Neural progenitor cell (in vitro differentiated cells): ENCODE measurements at regions not wholly inside any gene's neighbourhood (a gene's known extent, or its start where the extent isn't known, plus 50 kb on each side); places are given as distances from the start of the nearest gene placed in this dataset.
"Not testable (repeated sequence)": the region's sequence is repeated elsewhere in the genome, so short reads cannot be mapped to it uniquely, and the experiment has no call there.

ENCODE experiments used
- DNase-seq: peaks from one replicate; pipeline ENCODE4 v3.0.0-alpha.2; 2016; ENCODE audit warnings: low spot score
- H2AFZ ChIP-seq: fragments of 200-600 bp; sonication (generic); replicated peaks from 2 replicates; pipeline ENCODE4 v1.6.1; 2016; ENCODE audit warnings: antibody characterized with exemption
- H3F3A ChIP-seq: fragments of 200-600 bp; sonication (generic); 2 replicates; pipeline ENCODE4 v1.6.1; 2016; ENCODE audit warnings: antibody characterized with exemption, low read depth
- H3K27ac ChIP-seq: fragments of 200-600 bp; sonication (generic); 2 replicates; pipeline ENCODE4 v1.5.1; 2016; ENCODE audit warnings: mild to moderate bottlenecking
- H3K27me3 ChIP-seq: fragments of 200-600 bp; sonication (generic); 2 replicates; pipeline ENCODE4 v1.6.1; 2016; ENCODE audit warnings: mild to moderate bottlenecking, moderate library complexity
- H3K36me3 ChIP-seq: fragments of 200-600 bp; sonication (generic); 2 replicates; pipeline ENCODE4 v1.5.1; 2016
- H3K4me1 ChIP-seq: fragments of 200-600 bp; sonication (generic); 2 replicates; pipeline ENCODE4 v1.6.1; 2016; ENCODE audit warnings: mixed run types
- H3K4me2 ChIP-seq: fragments of 200-600 bp; sonication (generic); 2 replicates; pipeline ENCODE4 v1.6.1; 2016
- H3K4me3 ChIP-seq: fragments of 200-600 bp; sonication (generic); 2 replicates; pipeline ENCODE4 v1.5.1; 2016
- H3K79me2 ChIP-seq: fragments of 200-600 bp; sonication (generic); 2 replicates; pipeline ENCODE4 v1.6.1; 2016; ENCODE audit warnings: low read depth
- H3K9ac ChIP-seq: fragments of 200-600 bp; sonication (generic); 2 replicates; pipeline ENCODE4 v1.6.1; 2016
- H3K9me3 ChIP-seq: fragments of 200-600 bp; sonication (generic); 2 replicates; pipeline ENCODE4 v1.5.1; 2016; ENCODE audit warnings: low read depth
- H4K20me1 ChIP-seq: fragments of 200-600 bp; sonication (generic); 2 replicates; pipeline ENCODE4 v1.6.1; 2016; ENCODE audit warnings: low read depth
- H3K27ac Mint-ChIP-seq: 3 replicates; pipeline ENCODE4 v1.8.0; 2021; ENCODE audit warnings: mixed read lengths
- H3K27me3 Mint-ChIP-seq: 2 replicates; pipeline ENCODE4 v1.8.0; 2022; ENCODE audit warnings: low read depth, mild to moderate bottlenecking, inconsistent platforms, moderate library complexity, mixed read lengths; ENCODE audit not compliant: insufficient read depth
- H3K36me3 Mint-ChIP-seq: 3 replicates; pipeline ENCODE4 v1.8.0; 2021; ENCODE audit warnings: mixed read lengths
- H3K4me1 Mint-ChIP-seq: 3 replicates; pipeline ENCODE4 v1.8.0; 2021; ENCODE audit warnings: mixed read lengths
- H3K4me3 Mint-ChIP-seq: 3 replicates; pipeline ENCODE4 v1.8.0; 2021; ENCODE audit warnings: mild to moderate bottlenecking, moderate library complexity, mixed read lengths
- H3K9me3 Mint-ChIP-seq: 3 replicates; pipeline ENCODE4 v1.8.0; 2020; ENCODE audit warnings: mixed read lengths
- CTCF ChIP-seq: fragments of 200-600 bp; sonication (generic); IDR thresholded peaks from 2 replicates; pipeline ENCODE4 v1.5.1; 2017; ENCODE audit warnings: antibody characterized with exemption, mild to moderate bottlenecking
- EZH2 ChIP-seq: fragments of 200-600 bp; sonication (generic); IDR thresholded peaks from 2 replicates; pipeline ENCODE4 v1.6.1; 2017; ENCODE audit warnings: antibody characterized with exemption, mild to moderate bottlenecking, moderate library complexity
- EZH2phosphoT487 ChIP-seq: fragments of 200-600 bp; sonication (generic); IDR thresholded peaks from 2 replicates; pipeline ENCODE4 v1.6.1; 2017; ENCODE audit warnings: antibody characterized with exemption

DNA sequence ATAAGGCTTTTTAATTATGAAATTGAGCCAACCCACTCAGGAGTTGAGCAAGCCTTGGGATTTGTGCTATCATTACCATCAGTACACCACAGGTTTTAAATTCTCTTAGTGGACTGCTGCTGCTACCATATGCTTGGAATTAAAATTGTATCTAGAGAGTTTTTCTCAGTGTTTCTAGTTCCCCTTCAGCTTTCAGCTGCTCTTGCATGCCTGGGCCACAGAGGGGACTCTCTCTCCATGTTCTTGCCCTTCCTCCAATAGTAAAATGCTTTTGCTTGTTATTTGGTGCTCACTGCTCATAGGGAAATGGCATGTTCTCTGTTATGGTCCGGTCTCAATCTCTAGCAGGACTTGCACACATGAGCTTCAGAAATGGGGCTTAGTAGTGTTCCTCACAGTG is 101.9 kb downstream of the IGSF1 start:
- Histone ChIP-seq H4K20me1 (no peaks in the 10 kb centered on the region), H3K9me3 (peaks cover 14% of the 10 kb centered on the region), H3K27ac (no peak overlapping the region), H3K36me3 (no peaks in the 10 kb centered on the region), H3K27me3 (no peaks in the 10 kb centered on the region), H3F3A (no peaks in the 10 kb centered on the region), H3K79me2 (no peaks in the 10 kb centered on the region), H3K4me3 (no peak overlapping the region), H3K4me2 (no peak overlapping the region), H2AFZ (no peak overlapping the region), H3K9ac (no peak overlapping the region), H3K4me1 (no peaks in the 10 kb centered on the region)
- H3K4me3 Mint-ChIP-seq = no peak overlapping the region
- no peaks in the 10 kb centered on the region for H3K36me3 Mint-ChIP-seq
- H3K9me3 Mint-ChIP-seq = no peaks in the 10 kb centered on the region
- DNase-seq = peak; percentile 2
- H3K27ac Mint-ChIP-seq = no peak overlapping the region
- no peaks in the 10 kb centered on the region for H3K27me3 Mint-ChIP-seq
- peak; percentile 21 for TF ChIP-seq CTCF
- no peak for TF ChIP-seq EZH2
- no peak for TF ChIP-seq EZH2phosphoT487
- no peaks in the 10 kb centered on the region for H3K4me1 Mint-ChIP-seq

DNA sequence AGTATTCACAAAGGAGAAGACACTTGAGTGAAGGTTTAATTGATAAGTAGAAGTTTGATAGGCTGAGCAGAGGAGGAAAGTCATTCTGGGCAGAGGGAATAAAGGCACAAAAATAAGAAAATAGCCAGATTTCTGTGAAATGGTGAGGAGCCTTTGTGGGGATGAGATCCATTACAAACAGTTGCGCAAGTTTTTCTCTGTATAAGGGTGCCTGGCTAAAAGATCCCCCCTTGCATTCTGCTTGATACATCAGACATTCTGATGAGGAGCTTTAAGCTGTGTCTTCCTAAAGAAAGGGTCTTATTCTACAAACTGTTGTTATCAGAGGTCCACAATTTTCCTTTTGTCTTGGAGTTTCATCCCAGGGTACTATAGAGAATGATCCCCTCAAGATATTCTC is 112.0 kb downstream of the ARHGAP36 start:
- no peaks in the 10 kb centered on the region for H3K4me1 ChIP-seq
- no peak for DNase-seq
- no peak overlapping the region for H3K27ac Mint-ChIP-seq
- no peaks in the 10 kb centered on the region for H3K4me1 Mint-ChIP-seq
- H3F3A ChIP-seq = no peaks in the 10 kb centered on the region
- H3K27me3 Mint-ChIP-seq = no peaks in the 10 kb centered on the region
- no peaks in the 10 kb centered on the region for H3K9me3 ChIP-seq
- no peak overlapping the region for H2AFZ ChIP-seq
- H3K36me3 ChIP-seq = no peaks in the 10 kb centered on the region
- no peak overlapping the region for H3K27ac ChIP-seq
- no peaks in the 10 kb centered on the region for H3K27me3 ChIP-seq
- H3K36me3 Mint-ChIP-seq = no peaks in the 10 kb centered on the region
- no peaks in the 10 kb centered on the region for H3K9me3 Mint-ChIP-seq
- no peak for TF ChIP-seq EZH2
- TF ChIP-seq EZH2phosphoT487 = no peak
- no peak for TF ChIP-seq CTCF
- no peaks in the 10 kb centered on the region for H4K20me1 ChIP-seq
- no peak overlapping the region for H3K4me3 ChIP-seq
- no peaks in the 10 kb centered on the region for H3K79me2 ChIP-seq
- no peak overlapping the region for H3K9ac ChIP-seq
- no peak overlapping the region for H3K4me2 ChIP-seq
- no peak overlapping the region for H3K4me3 Mint-ChIP-seq

- H3K9me3 Mint-ChIP-seq, H2AFZ ChIP-seq: not testable (repeated sequence)
These were observed 105.5 kb downstream of the ARHGAP36 start for GRCh38 chrX:131163645-131164044.

DNA sequence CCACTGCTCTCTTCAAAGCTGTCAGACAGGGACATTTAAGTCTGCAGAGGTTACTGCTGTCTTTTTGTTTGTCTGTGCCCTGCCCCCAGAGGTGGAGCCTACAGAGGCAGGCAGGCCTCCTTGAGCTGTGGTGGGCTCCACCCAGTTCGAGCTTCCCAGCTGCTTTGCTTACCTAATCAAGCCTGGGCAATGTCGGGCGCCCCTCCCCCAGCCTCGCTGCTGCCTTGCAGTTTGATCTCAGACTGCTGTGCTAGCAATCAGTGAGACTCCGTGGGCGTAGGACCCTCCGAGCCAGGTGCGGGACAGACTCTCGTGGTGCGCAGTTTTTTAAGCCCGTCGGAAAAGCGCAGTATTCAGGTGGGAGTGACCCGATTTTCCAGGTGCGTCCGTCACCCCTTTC is 99.5 kb downstream of the ARHGAP36 start:
- peak overlapping the region; percentile 31 for H3K4me2 ChIP-seq

More at GRCh38 chrX:131163645-131164044, 105.5 kb downstream of the ARHGAP36 start:
- not testable (repeated sequence) for H3K27me3 Mint-ChIP-seq, H3K9me3 ChIP-seq, H3K4me1 Mint-ChIP-seq, H3F3A ChIP-seq, H4K20me1 ChIP-seq, H3K36me3 ChIP-seq, H3K36me3 Mint-ChIP-seq, H3K27ac Mint-ChIP-seq, H3K79me2 ChIP-seq, H3K4me3 Mint-ChIP-seq, H3K4me3 ChIP-seq, H3K9ac ChIP-seq, H3K27ac ChIP-seq, DNase-seq, H3K4me2 ChIP-seq, H3K4me1 ChIP-seq, H3K27me3 ChIP-seq

More for the DNA sequence above, 99.5 kb downstream of the ARHGAP36 start:
- not testable (repeated sequence) for H3K27ac Mint-ChIP-seq, H3K27me3 ChIP-seq, H3K9ac ChIP-seq, H3K9me3 Mint-ChIP-seq, DNase-seq, H4K20me1 ChIP-seq, H3K9me3 ChIP-seq, H3K36me3 Mint-ChIP-seq, H3F3A ChIP-seq, H3K27me3 Mint-ChIP-seq, H3K27ac ChIP-seq, H3K79me2 ChIP-seq, H3K4me1 Mint-ChIP-seq, H3K36me3 ChIP-seq, H2AFZ ChIP-seq, H3K4me1 ChIP-seq
- H3K4me3 Mint-ChIP-seq = peak overlapping the region; percentile 69
- peak overlapping the region; percentile 40 for H3K4me3 ChIP-seq
